AG09319 (cell line): ENCODE measurements at regions not wholly inside any gene's neighbourhood (a gene's known extent, or its start where the extent isn't known, plus 50 kb on each side); places are given as distances from the start of the nearest gene placed in this dataset.

Source experiments
- DNase-seq: peaks from one replicate; pipeline ENCODE4 v3.0.0-alpha.2; 2010; ENCODE audit warnings: low read depth; ENCODE audit errors: extremely low read depth
- CTCF ChIP-seq: IDR thresholded peaks from 2 replicates; pipeline ENCODE4 v1.5.1; 2011; ENCODE audit warnings: low read depth, mild to moderate bottlenecking, inconsistent platforms, low read length, moderate library complexity

GRCh38 chr4:82053396-82053795 is 320.4 kb downstream of the HNRNPD start:
- no peak for DNase-seq
- no peak for TF ChIP-seq CTCF

DNA sequence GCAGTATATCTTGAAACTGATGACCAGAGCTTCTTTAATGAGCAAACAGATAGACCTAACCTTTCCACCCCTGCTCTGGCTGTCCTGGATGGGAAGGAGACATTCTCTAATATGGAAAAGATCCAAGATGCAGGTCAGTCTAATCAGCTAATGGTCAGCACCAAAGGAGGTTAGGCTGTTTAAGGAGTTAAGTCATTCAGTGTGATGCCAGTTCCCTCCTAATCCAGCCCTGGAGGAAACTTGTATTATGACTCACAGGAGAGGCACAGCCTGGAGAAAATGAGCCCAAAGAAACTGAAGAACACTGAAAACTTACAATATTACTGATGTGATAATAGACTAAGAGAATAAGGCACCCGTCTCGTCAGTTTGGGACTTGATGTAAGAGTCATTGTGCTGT is 323.0 kb downstream of the HNRNPD start:
- DNase-seq: no peak
- no peak for TF ChIP-seq CTCF

GRCh38 chr4:82049294-82049693 is 324.5 kb downstream of the HNRNPD start:
- no peak for DNase-seq
- no peak for TF ChIP-seq CTCF

DNA sequence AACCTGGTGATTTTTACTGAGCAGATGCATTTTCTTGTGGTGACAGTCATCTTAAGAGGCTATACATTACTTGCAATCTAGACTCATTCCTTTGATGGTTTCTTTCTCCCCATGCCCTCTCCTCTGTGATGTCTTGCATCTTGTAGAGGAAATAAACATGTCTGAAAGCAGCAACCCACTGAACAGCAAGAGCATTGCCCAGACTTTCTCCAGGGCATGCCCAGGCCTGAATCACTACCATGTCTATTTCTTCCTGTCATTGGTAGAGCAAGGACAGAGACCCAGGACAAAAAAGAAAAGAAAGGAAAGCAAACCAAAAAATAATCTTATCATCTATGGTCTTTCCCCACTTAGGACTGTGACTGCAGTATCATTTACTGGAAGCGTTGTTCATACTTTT is 326.1 kb downstream of the HNRNPD start:
- TF ChIP-seq CTCF: no peak
- no peak for DNase-seq

DNA sequence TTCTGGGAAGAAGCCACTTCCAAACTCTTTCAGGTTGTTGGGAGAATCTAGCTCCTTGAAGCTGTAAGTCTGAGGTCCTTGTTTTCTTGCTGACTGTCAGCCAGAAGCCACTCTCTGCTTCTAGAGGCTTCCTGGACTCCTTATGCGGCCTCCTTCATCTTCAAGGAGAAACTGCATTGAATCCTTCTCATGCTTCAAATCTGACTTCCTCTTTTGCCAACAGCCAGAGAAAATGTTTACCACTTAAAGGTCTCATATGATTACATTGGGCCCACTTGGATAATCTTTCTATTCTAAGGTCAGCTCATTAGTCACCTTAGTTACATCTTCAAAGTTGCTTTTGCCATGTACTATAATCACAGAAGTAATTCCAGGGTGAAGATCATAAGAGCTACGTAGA is 327.0 kb downstream of the HNRNPD start:
- no peak for DNase-seq
- TF ChIP-seq CTCF: no peak

DNA sequence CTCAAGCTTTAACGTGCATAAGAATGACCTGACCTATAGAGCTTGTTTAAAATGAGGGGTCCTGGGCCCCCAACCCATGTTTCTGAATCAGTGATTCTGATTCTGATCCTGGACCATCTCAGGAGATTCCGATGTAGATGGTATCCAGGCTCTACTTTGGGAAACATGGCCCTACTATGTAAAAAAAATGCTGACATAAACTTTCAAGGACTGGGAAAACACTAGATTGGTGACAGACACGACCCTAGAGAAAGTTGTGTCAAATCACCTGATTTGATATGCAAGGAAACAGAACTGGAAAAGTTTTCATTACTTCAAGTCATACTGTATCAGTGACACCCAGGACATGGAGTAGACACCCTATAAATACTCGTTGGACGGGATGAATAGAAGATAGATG is 328.5 kb downstream of the HNRNPD start:
- no peak for TF ChIP-seq CTCF
- no peak for DNase-seq

DNA sequence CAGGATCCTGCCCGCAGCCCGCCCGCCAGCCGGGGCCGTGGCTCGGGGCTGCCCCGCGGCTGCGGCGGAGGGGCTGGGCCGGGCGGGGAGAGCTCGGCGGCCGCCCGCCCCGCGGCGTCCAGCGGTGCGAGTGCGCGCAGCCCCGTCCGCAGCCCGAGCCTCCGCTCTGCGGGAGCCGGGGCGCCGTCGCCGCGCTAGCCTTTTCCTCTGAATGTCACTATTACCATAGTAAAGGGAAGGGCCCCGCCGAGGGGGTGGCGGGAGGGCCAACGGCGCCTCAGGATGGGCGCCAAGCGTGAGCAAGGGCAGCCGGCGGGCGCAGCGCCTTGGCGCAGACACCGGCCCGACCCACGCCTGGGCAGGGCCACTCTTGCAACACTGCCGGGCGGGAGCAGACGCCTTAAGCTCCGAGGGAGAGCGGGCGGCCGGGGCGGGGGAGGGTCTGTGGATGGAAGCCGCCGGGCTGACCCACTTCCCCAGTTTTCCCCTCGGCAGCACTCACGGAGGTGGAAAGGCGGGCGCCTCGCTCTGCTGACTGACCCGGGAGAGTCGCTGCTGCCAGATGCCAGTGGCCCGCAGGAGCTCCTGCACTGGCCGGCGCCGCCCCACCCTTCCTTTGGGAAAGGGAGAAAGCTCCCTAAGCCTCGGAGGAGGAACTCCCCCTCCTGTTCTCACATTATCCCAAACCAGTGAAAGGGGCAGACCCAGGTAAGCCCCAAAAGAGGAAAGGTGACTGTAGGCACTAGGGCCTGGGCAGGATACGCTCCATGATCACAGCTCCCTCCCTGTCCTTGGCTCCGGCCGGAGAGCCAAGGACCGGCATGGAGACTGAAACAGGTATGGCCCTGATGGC is 329.4 kb downstream of the HNRNPD start:
- TF ChIP-seq CTCF: no peak
- DNase-seq: no peak
